DND-41 (cell line): ENCODE measurements at regions not wholly inside any gene's neighbourhood (a gene's known extent, or its start where the extent isn't known, plus 50 kb on each side); places are given as distances from the start of the nearest gene placed in this dataset.

ENCODE experiments used
- CTCF ChIP-seq: IDR thresholded peaks from 2 replicates; pipeline ENCODE4 v1.5.1; 2012; ENCODE audit warnings: borderline replicate concordance, low read length, moderate library complexity, mild to moderate bottlenecking; ENCODE audit not compliant: poor library complexity, severe bottlenecking; ENCODE audit errors: extremely low read depth
- EZH2 ChIP-seq: IDR thresholded peaks from 3 replicates; pipeline ENCODE4 v1.6.1; 2012; ENCODE audit warnings: borderline replicate concordance, low read depth, mild to moderate bottlenecking, moderate library complexity, low read length, inconsistent platforms; ENCODE audit not compliant: severe bottlenecking

- no peak for TF ChIP-seq CTCF
- no peak for TF ChIP-seq EZH2
Measured at GRCh38 chr17:71553381-71553780, 567.4 kb upstream of the SOX9 start.
